Kidney (tissue), 13 donors: ENCODE measurements at regions not wholly inside any gene's neighbourhood (a gene's known extent, or its start where the extent isn't known, plus 50 kb on each side); places are given as distances from the start of the nearest gene placed in this dataset.

Experiments
- DNase-seq, 5 donors: peaks; one replicate each; pipeline ENCODE4 v3.0.0-alpha.2; 2013 to 2020
- FAIRE-seq: peaks from 2 replicates; lab custom pipeline; 2012; peaks lifted over from hg19 to GRCh38; lab: Jason Lieb, UNC
- H3K27ac ChIP-seq, 2 donors: one replicate each; pipeline ENCODE4 v1.7.0; 2013; ENCODE audit warnings: low read depth in 2 of 2, low read length in 2 of 2, inconsistent platforms in 1 of 2
- H3K27me3 ChIP-seq: one replicate; pipeline ENCODE4 v1.7.1; 2013; ENCODE audit warnings: low read length, inconsistent platforms; ENCODE audit not compliant: control insufficient read depth, insufficient read depth
- H3K36me3 ChIP-seq, 3 donors: one replicate each; pipeline versions ENCODE4 v1.7.0 to v1.7.1; 2013; ENCODE audit warnings: low read length in 3 of 3, control low read depth in 1 of 3, inconsistent platforms in 1 of 3; ENCODE audit not compliant: insufficient read depth in 3 of 3, control insufficient read depth in 2 of 3
- H3K4me1 ChIP-seq, 3 donors: one replicate each; pipeline versions ENCODE4 v1.7.0 to v1.7.1; 2013; ENCODE audit warnings: low read length in 3 of 3, inconsistent platforms in 1 of 3, low read depth in 1 of 3; ENCODE audit not compliant: control insufficient read depth in 2 of 3, insufficient read depth in 2 of 3
- H3K4me3 ChIP-seq, 3 donors: one replicate each; pipeline versions ENCODE4 v1.7.0 to v1.8.1; 2013; ENCODE audit warnings: low read length in 3 of 3, control low read depth in 1 of 3, inconsistent platforms in 1 of 3
- H3K9ac ChIP-seq, 3 donors: one replicate each; pipeline versions ENCODE4 v1.7.0 to v1.7.1; 2013; ENCODE audit warnings: low read length in 3 of 3, control low read depth in 1 of 3, inconsistent platforms in 1 of 3
- H3K9me3 ChIP-seq, 3 donors: one replicate each; pipeline versions ENCODE4 v1.7.0 to v1.7.1; 2013; ENCODE audit warnings: low read length in 3 of 3, control low read depth in 1 of 3, inconsistent platforms in 1 of 3; ENCODE audit not compliant: control insufficient read depth in 2 of 3, insufficient read depth in 1 of 3
- CTCF ChIP-seq: IDR thresholded peaks from 3 replicates; pipeline ENCODE4 v1.5.1; 2012; ENCODE audit warnings: mild to moderate bottlenecking, moderate library complexity, borderline replicate concordance; ENCODE audit not compliant: insufficient read depth; ENCODE audit errors: extremely low read depth
- intact Hi-C: fragments of 100-400 bp; cut with DNase I; formaldehyde crosslinking; loops from one replicate; pipeline ENCODE4 v1.11.1; 2022
- donor health status: control.
- donor health status: control.
- donor health status: control.
- donor health status: control.
- donor health status: control.
- donor health status: DM: yes; HTN: yes; CAD: no.
- donor health status: Normal renal cell carcinoma (clear cell type).

- intact Hi-C loops = no loop called here
- FAIRE-seq = no peak
- Histone ChIP-seq H3K27ac (no peak overlapping the region), H3K4me3 (no peak overlapping the region), H3K9ac (no peak overlapping the region), H3K4me1 (peaks cover 0 to 3% (median 0%) of the 10 kb centered on the region in 3 donors), H3K27me3 (no peaks in the 10 kb centered on the region), H3K9me3 (no peaks in the 10 kb centered on the region), H3K36me3 (no peaks in the 10 kb centered on the region)
- no peak for TF ChIP-seq CTCF
- no peak for DNase-seq
Observed at GRCh38 chr10:113442336-113442735, 110.5 kb upstream of the HABP2 start.

GRCh38 chr10:113443141-113443925, 109.5 kb upstream of the HABP2 start:
- FAIRE-seq (no peak), DNase-seq (no peak)
- peaks cover 0 to 3% (median 0%) of the 10 kb centered on the region in 3 donors for H3K4me1 ChIP-seq
- no peaks in the 10 kb centered on the region for H3K27me3 ChIP-seq
- no peak overlapping the region for H3K27ac ChIP-seq
- H3K9ac ChIP-seq = no peak overlapping the region
- no peak for TF ChIP-seq CTCF
- no peak overlapping the region for H3K4me3 ChIP-seq
- intact Hi-C loops = no loop called here
- no peaks in the 10 kb centered on the region for H3K36me3 ChIP-seq
- H3K9me3 ChIP-seq = no peaks in the 10 kb centered on the region

- peaks cover 0 to 3% (median 0%) of the 10 kb centered on the region in 3 donors for H3K4me1 ChIP-seq
- H3K9me3 ChIP-seq = no peaks in the 10 kb centered on the region
- H3K4me3 ChIP-seq = no peak overlapping the region
- H3K36me3 ChIP-seq = no peaks in the 10 kb centered on the region
- H3K27ac ChIP-seq = no peak overlapping the region
- H3K9ac ChIP-seq = no peak overlapping the region
- DNase-seq (no peak), FAIRE-seq (no peak)
- intact Hi-C loops = no loop called here
- H3K27me3 ChIP-seq = peaks cover under 1% of the 10 kb centered on the region
- TF ChIP-seq CTCF = no peak
Observed at GRCh38 chr10:113444766-113445365, 108.0 kb upstream of the HABP2 start.
